Activated CD8-positive, alpha-beta memory T cell treated with anti-CD3 and anti-CD28 coated beads, Interleukin-2, amount 10 ng/mL, durations not matched to agents 7 days and 5 days (primary cell): ENCODE measurements at regions not wholly inside any gene's neighbourhood (a gene's known extent, or its start where the extent isn't known, plus 50 kb on each side); places are given as distances from the start of the nearest gene placed in this dataset.
"Not testable (repeated sequence)": the region's sequence is repeated elsewhere in the genome, so short reads cannot be mapped to it uniquely, and the experiment has no call there.

Experiments used
- ATAC-seq: fragments of 150-1000 bp; cut with Tn5 transposase; one replicate; pipeline ENCODE4 v1.10.0; 2021; ENCODE audit warnings: moderate library complexity
- CTCF ChIA-PET: fragments of 350-600 bp; sonication (Branson Sonifier 250); formaldehyde crosslinking; loops from one replicate; lab custom pipeline; 2021; ENCODE audit warnings: antibody characterized with exemption; lab: Charles Lee
- DNase-seq: peaks from one replicate; pipeline ENCODE4 v3.0.0-alpha.2; 2020
- H3K27ac Mint-ChIP-seq: one replicate; pipeline ENCODE4 v1.8.0; 2021; ENCODE audit warnings: mild to moderate bottlenecking, mixed read lengths
- H3K27me3 Mint-ChIP-seq: one replicate; pipeline ENCODE4 v1.8.0; 2021; ENCODE audit warnings: mixed read lengths
- H3K36me3 Mint-ChIP-seq: one replicate; pipeline ENCODE4 v1.8.0; 2021; ENCODE audit warnings: mild to moderate bottlenecking, mixed read lengths
- H3K4me1 Mint-ChIP-seq: one replicate; pipeline ENCODE4 v1.8.0; 2021; ENCODE audit warnings: mixed read lengths
- H3K4me3 Mint-ChIP-seq: one replicate; pipeline ENCODE4 v1.8.0; 2021; ENCODE audit warnings: mild to moderate bottlenecking, moderate library complexity, mixed read lengths
- H3K9me3 Mint-ChIP-seq: one replicate; pipeline ENCODE4 v1.8.0; 2022; ENCODE audit warnings: low read depth, mixed read lengths

DNA sequence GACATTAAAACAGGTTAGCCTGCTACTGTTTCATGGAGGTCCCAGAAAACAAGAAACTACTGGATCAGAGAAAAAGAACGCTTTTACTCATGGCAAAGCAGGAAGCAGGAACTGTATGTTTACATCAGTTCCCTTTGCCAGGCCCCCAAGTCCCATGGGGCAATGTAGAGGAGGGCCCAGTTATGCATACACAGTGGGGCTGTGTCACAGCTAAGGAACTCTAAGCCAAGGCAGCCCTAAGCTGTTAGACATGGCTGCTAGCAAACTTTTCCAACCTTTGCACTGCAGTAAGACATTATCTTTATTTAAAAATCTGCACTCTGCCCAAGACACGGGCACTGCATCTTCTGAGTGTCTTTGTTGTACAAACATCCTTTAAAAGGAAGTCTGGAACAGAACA is 975.8 kb downstream of the C4orf33 start:
- Mint-ChIP-seq H3K9me3 (peaks cover 3% of the 10 kb centered on the region), H3K36me3 (no peaks in the 10 kb centered on the region), H3K27me3 (no peaks in the 10 kb centered on the region), H3K4me1 (no peaks in the 10 kb centered on the region), H3K4me3 (no peak overlapping the region), H3K27ac (no peak overlapping the region)
- ATAC-seq (no peak), DNase-seq (no peak)
- CTCF ChIA-PET: no interaction called here

DNA sequence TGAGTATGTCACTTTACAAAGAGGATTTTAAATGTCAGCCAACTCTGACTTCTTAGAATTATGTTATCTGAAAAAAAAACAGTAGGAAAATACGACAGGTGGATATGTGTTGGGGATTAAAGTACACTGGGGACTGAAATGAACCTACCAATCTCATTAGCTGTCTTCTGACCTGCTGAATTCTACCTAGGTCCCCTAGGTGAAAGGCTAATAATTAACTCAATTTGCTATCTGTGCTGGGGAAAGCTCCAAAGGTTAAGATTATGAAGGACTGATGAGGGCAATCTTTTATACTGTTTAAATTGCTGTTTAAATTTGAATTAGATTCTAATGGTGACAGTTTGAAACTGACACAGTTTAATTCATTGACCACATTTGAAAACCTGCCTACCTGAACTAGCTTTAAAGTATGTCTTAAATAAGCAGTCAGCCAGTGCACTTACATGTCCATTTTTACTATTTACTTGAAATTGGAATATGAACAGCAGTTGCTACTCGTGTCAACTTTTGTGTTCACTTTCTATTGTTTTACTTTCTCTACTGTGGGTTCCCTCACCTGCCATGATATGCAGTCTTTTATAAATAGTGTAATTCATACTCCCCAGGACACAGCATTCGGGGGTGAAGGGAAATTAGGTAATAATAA is 977.3 kb downstream of the C4orf33 start:
- Mint-ChIP-seq H3K27me3 (no peaks in the 10 kb centered on the region), H3K36me3 (no peaks in the 10 kb centered on the region), H3K9me3 (peaks cover 3% of the 10 kb centered on the region), H3K27ac (no peak overlapping the region), H3K4me1 (no peaks in the 10 kb centered on the region), H3K4me3 (no peak overlapping the region)
- ATAC-seq (no peak), DNase-seq (no peak)
- CTCF ChIA-PET: no interaction called here

DNA sequence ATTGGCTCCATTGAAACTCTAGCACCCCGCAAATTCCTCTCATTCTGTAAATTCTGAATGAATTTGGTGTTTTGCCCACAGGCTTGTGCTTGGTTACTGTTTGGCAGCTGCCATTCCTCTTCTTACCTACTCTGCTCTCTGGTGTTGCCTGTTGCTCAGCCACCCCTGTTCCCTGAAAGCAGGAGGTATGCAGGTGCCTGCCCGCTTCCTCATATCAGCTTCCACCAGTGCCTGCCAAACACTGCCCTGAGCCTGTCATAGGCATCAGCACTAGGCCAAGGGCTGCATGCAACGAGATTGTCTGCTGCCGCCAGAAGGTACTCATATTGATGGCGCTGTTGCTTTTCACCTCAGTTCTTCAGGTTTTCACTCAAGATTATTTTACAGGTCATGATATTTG is 978.1 kb downstream of the C4orf33 start:
- H3K4me3 Mint-ChIP-seq: no peak overlapping the region
- ATAC-seq (no peak), DNase-seq (no peak)
- H3K4me1 Mint-ChIP-seq: no peaks in the 10 kb centered on the region
- no peaks in the 10 kb centered on the region for H3K27me3 Mint-ChIP-seq
- peaks cover 3% of the 10 kb centered on the region for H3K9me3 Mint-ChIP-seq
- H3K27ac Mint-ChIP-seq: no peak overlapping the region
- no peaks in the 10 kb centered on the region for H3K36me3 Mint-ChIP-seq
- CTCF ChIA-PET: no interaction called here

DNA sequence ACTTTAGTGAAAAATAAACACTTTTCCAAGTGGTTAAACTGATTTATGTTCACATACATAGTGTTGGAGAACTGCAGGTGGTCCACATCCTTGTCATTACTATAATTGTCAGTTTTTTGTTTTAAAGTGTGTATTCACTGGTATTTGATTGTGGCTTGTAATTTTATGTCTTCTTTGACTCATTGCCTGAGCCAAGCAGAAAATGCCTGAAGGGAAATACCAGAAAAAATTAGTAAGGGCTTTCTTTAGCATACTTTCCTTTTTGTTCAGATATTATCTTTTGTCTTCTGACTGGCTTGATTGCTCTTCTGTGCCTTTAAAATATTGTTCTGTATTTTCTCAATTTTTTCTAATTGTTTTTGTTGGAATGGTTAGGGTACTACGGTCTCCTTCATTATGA is 981.3 kb downstream of the C4orf33 start:
- ATAC-seq: no peak
- Mint-ChIP-seq H3K27ac (no peak overlapping the region), H3K4me3 (no peak overlapping the region), H3K4me1 (no peaks in the 10 kb centered on the region), H3K27me3 (no peaks in the 10 kb centered on the region), H3K9me3 (peaks cover 3% of the 10 kb centered on the region), H3K36me3 (no peaks in the 10 kb centered on the region)
- CTCF ChIA-PET: no interaction called here
- DNase-seq: no peak

GRCh38 chr4:130079027-130079426 is 983.1 kb downstream of the C4orf33 start:
- not testable (repeated sequence) for ATAC-seq, H3K27me3 Mint-ChIP-seq, H3K27ac Mint-ChIP-seq

GRCh38 chr4:130080872-130081451 is 985.0 kb downstream of the C4orf33 start:
- CTCF ChIA-PET: no interaction called here
- H3K4me3 Mint-ChIP-seq: no peak overlapping the region
- H3K9me3 Mint-ChIP-seq: no peaks in the 10 kb centered on the region
- H3K27me3 Mint-ChIP-seq: no peaks in the 10 kb centered on the region
- no peaks in the 10 kb centered on the region for H3K4me1 Mint-ChIP-seq
- H3K27ac Mint-ChIP-seq: no peak overlapping the region
- no peak for ATAC-seq
- H3K36me3 Mint-ChIP-seq: no peaks in the 10 kb centered on the region
- no peak for DNase-seq

More at GRCh38 chr4:130079027-130079426, 983.1 kb downstream of the C4orf33 start:
- DNase-seq, H3K36me3 Mint-ChIP-seq, H3K4me1 Mint-ChIP-seq, H3K9me3 Mint-ChIP-seq, H3K4me3 Mint-ChIP-seq, CTCF ChIA-PET: not testable (repeated sequence)

GRCh38 chr4:130090427-130090826 is 994.5 kb downstream of the C4orf33 start:
- no peaks in the 10 kb centered on the region for H3K36me3 Mint-ChIP-seq
- no peak overlapping the region for H3K27ac Mint-ChIP-seq
- CTCF ChIA-PET: no interaction called here

DNA sequence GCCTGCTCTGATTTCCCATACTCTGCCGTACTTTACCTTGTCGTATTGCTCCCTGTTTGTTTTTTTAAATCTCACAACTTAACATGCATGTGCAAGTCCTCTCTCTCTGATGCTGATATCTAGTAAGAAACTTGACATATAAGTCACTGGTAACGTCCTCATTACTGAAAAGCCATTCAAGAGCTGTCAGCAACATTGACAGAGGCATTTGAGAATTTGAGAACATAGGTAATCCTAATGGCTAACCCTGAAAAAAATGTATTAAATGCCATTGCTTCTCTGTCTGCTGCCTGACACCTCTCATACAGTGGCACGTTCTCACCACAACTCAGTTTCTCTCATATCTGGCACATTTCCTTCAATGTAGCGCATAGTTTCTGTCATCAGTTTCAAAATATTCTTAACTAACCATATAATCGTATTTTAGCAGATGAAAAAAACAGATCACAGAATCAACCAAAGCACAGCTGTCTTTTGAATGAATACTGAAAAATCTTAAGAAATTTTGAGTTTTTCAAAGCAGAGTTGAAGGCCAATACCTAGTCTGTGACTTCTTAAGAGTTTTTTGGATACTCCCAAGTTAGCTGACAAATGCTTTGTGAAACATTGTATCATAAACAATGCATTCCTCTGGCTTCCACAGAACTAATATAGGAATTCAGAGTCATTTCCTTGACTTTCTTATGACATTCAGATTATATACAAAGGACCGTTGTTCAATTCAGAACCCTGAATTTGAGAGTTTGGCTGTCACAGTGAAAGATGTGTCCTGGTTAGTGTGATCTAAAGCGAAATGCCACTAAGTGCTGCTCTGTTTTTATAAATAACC is 996.4 kb downstream of the C4orf33 start:
- CTCF ChIA-PET: no interaction called here
- no peaks in the 10 kb centered on the region for H3K27me3 Mint-ChIP-seq
- H3K27ac Mint-ChIP-seq: no peak overlapping the region
- H3K9me3 Mint-ChIP-seq: peaks cover 2% of the 10 kb centered on the region
- H3K36me3 Mint-ChIP-seq: no peaks in the 10 kb centered on the region
- no peak for DNase-seq
- no peaks in the 10 kb centered on the region for H3K4me1 Mint-ChIP-seq
- ATAC-seq: no peak
- H3K4me3 Mint-ChIP-seq: no peak overlapping the region

More at GRCh38 chr4:130090427-130090826, 994.5 kb downstream of the C4orf33 start:
- H3K4me3 Mint-ChIP-seq: no peak overlapping the region
- H3K27me3 Mint-ChIP-seq: no peaks in the 10 kb centered on the region
- peaks cover 2% of the 10 kb centered on the region for H3K9me3 Mint-ChIP-seq
- no peaks in the 10 kb centered on the region for H3K4me1 Mint-ChIP-seq
- ATAC-seq: no peak
- no peak for DNase-seq

GRCh38 chr4:130099105-130099504 is 1003.2 kb downstream of the C4orf33 start:
- no peak overlapping the region for H3K27ac Mint-ChIP-seq
- H3K9me3 Mint-ChIP-seq: no peaks in the 10 kb centered on the region
- H3K4me1 Mint-ChIP-seq: no peaks in the 10 kb centered on the region
- ATAC-seq: no peak
- H3K36me3 Mint-ChIP-seq: no peaks in the 10 kb centered on the region
- DNase-seq: no peak
- H3K27me3 Mint-ChIP-seq: no peaks in the 10 kb centered on the region
- CTCF ChIA-PET: no interaction called here
- no peak overlapping the region for H3K4me3 Mint-ChIP-seq

DNA sequence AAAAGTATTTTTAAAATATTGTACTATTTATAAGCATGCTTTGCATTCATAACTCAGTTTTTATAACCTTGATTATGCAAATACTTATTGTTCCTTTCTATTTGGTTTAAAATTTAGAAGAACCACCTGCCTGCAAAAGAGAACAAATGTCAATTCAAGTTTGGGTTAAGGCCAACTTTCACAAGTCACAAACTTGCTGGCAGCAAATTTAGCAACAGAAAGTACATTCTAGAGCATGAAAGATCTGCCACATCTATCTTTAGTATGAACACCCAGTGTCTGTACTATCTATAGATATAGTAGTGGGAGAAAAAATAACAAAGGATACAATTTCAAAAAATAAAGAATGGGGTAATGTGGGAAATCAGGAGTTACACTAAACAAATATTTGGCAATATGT is 1014.2 kb downstream of the C4orf33 start:
- CTCF ChIA-PET: no interaction called here
- Mint-ChIP-seq H3K9me3 (peaks cover 4% of the 10 kb centered on the region), H3K27ac (no peak overlapping the region), H3K36me3 (no peaks in the 10 kb centered on the region), H3K4me1 (no peaks in the 10 kb centered on the region), H3K4me3 (no peak overlapping the region), H3K27me3 (no peaks in the 10 kb centered on the region)
- no peak for DNase-seq
- ATAC-seq: no peak

GRCh38 chr4:130110770-130111169 is 1014.8 kb downstream of the C4orf33 start:
- Mint-ChIP-seq H3K27me3 (no peaks in the 10 kb centered on the region), H3K36me3 (no peaks in the 10 kb centered on the region), H3K9me3 (peaks cover 4% of the 10 kb centered on the region), H3K4me3 (no peak overlapping the region), H3K27ac (no peak overlapping the region), H3K4me1 (no peaks in the 10 kb centered on the region)
- CTCF ChIA-PET: no interaction called here
- no peak for DNase-seq
- ATAC-seq: no peak

- Mint-ChIP-seq H3K4me1 (no peaks in the 10 kb centered on the region), H3K9me3 (peaks cover 3% of the 10 kb centered on the region), H3K27ac (no peak overlapping the region), H3K27me3 (no peaks in the 10 kb centered on the region), H3K4me3 (no peak overlapping the region), H3K36me3 (no peaks in the 10 kb centered on the region)
- CTCF ChIA-PET: no interaction called here
- ATAC-seq: no peak
- DNase-seq: no peak
Measured at GRCh38 chr4:130124066-130124465, 1028.1 kb downstream of the C4orf33 start.

DNA sequence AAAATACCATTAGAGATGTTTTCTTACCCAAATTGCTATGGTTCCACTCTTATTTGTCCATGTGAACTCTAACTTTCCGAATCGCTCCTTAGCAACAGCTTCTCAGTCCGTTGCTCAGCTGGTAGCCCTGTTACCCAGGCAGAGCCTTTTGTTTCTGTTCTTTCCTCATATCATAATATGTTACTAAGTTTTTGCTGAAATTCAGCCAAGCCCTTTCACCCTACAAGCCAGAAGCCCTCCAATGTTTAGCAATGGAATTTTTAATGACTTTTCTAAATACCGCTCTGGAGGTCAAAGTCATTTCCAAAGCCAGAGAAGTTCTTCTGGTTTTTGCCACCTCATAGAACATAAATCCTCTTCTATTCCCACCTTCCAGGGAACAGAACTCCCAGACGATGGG is 1029.5 kb downstream of the C4orf33 start:
- Mint-ChIP-seq H3K27ac (no peak overlapping the region), H3K36me3 (no peaks in the 10 kb centered on the region), H3K27me3 (no peaks in the 10 kb centered on the region), H3K4me3 (no peak overlapping the region), H3K9me3 (peaks cover 3% of the 10 kb centered on the region), H3K4me1 (no peaks in the 10 kb centered on the region)
- CTCF ChIA-PET: no interaction called here
- no peak for ATAC-seq
- DNase-seq: no peak

DNA sequence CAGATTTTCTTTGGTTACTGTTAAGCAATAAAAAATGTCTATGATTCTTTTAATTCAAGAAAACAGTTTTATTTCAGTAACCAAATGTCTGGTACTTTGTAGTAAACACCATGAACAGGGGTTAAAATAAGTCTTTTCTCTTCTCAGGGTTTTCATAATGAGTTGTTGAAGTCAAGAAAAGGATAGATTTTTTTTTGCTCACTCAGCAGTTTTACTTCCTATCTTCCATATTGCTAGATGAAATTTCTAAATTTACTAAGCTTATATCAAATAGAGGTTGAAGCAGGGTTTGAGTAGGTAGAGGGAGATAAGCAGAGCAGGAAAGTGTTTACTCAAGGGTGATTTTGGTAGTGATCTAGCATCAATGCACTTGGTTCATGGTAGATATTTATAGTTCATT is 1031.3 kb downstream of the C4orf33 start:
- no peak for DNase-seq
- H3K27me3 Mint-ChIP-seq: no peaks in the 10 kb centered on the region
- no peaks in the 10 kb centered on the region for H3K36me3 Mint-ChIP-seq
- ATAC-seq: no peak
- H3K4me1 Mint-ChIP-seq: no peaks in the 10 kb centered on the region
- H3K9me3 Mint-ChIP-seq: peaks cover 3% of the 10 kb centered on the region
- H3K27ac Mint-ChIP-seq: no peak overlapping the region
- CTCF ChIA-PET: no interaction called here
- H3K4me3 Mint-ChIP-seq: no peak overlapping the region
